Activated naive CD4-positive, alpha-beta T cell treated with anti-CD3 and anti-CD28 coated beads, Interleukin-2, amount 50 U/mL, for 16 hours (primary cell): ENCODE measurements at regions not wholly inside any gene's neighbourhood (a gene's known extent, or its start where the extent isn't known, plus 50 kb on each side); places are given as distances from the start of the nearest gene placed in this dataset.

ENCODE experiments used
- DNase-seq: peaks from one replicate; pipeline ENCODE4 v3.0.0-alpha.2; 2020

DNA sequence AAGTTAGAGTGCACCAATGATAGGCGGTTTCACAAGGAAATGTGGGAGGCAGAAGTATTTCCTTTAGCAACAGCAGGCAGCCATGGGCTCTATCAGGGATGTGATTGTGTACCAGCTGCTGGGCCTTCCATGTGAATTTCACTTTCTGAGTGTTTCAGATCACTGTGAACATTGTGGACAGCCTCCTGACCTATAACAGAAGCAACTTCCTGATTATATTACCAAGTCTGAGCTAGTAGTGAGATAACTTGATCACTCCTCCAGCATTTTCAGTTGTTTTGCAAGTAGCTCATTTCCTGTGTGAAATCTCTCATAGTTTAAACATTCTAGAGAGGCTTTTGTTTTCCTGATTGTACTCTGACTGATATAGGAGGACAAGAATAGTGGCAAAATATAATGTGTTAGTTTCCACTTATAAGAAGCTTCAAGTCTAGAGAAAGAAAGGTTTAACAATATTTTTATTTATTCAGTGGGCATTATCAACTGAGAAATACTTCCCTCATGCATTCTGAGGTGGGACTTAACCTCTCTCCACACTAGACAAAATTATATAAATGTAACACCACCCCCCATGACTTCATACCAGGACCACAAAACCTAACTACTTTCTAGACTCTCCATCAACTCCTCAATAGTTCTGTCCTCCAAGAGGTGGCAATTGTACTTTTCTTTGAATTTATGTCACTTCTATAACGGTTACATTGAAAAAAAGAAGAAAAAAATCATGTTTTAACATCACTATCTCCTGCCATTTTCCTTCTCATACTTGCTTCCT lies 184.2 kb upstream of the LUZP2 start:
- DNase-seq, result no peak

DNA sequence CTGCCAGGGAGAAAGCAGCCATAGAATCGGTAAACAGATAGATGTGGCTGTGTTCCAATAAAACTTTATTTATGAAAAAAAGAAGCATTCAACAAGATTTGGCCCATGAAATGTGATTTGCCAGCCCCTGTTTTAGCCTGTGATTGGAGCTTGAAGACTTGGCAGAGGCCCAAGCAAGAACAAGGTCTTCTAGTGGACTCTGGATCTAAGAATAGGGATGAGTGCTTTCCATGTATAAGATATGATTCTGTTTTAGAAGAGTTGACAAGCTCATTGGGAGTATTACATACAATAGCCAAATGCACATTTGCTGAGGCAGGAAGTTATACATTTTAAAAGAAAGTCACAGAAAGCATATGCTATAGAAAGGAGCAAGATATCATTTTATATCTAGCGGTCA lies 175.6 kb upstream of the LUZP2 start:
- no peak for DNase-seq

DNA sequence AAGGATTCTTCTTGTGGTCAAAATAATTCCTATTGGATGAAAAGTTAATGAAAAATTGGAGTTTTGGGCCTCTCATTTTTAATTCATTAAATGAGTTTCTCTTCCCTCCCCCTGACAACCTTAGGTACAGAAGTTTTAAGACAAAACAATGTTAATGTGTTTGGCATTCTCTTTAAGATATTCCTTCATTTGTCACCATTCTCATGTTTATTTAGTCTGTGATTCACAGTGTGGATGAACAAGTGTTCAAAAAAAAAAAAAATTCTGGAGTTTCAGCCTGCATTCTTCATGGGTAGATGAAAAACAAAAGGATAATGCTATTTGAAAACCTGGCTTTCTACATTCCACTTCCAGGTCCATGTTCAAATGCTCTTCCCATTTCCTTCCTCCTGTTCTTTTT lies 172.6 kb upstream of the LUZP2 start:
- no peak for DNase-seq

GRCh38 chr11:24344222-24344621 lies 152.6 kb upstream of the LUZP2 start:
- DNase-seq, result no peak

DNA sequence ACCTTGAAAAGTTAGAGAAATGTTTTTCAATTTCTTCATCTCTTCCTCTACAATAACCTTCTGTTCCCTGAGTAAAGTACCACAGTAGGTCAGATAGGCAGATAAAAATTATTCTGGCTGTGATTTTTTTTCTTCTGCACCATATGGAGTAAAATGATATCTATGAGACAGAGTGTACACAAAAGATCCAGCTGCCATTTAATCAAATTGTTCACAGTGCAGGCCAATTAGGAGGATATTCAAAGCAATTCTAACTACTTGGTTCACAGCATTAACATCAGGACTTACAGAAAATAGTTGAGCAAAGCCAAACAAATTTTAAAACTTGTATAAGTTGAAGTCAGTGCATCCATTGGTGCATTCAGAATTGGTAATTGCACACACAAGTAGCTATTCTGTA lies 147.9 kb upstream of the LUZP2 start:
- no peak for DNase-seq

- no peak for DNase-seq
Observed at GRCh38 chr11:24351179-24351578, 145.7 kb upstream of the LUZP2 start.

DNA sequence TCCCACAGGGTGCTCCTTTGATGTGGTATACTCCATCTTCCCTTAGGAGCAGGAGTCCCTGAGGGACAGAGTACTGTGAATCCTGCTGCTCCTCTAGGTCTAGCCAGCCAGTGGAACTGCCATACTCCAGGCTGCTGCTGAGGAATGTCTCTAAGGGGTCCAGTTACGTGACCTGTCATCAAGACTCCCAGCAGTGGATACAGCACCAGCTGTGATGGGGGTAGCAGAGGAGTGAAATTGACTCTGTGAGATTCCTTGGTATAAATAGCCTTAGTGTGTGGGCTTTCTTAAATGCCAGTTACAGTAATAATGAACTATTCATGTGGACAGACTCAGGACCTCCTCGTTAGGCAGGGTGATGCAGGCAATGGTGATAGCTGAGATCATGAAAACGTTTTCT lies 140.4 kb upstream of the LUZP2 start:
- DNase-seq, result no peak

- no peak for DNase-seq
Observed at GRCh38 chr11:24357620-24358410, 139.0 kb upstream of the LUZP2 start.

DNA sequence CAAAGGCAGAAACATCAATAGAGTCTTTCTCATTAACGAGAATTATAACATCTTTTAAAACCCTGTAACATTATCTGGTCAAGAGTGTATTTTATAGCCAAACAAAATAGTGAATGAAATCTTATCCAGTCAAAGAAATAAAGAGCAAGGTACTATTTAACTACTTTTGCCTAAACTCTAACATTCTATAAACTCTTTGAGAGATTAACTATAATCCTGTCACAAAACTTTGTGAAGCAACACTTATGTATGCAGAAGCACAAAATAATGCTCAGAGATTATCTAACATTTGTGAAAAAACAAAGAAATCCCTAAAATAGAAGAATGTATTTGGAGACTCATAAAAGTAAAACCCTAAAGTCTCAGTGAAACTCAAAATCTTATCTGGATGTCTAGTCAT lies 124.4 kb upstream of the LUZP2 start:
- no peak for DNase-seq

DNA sequence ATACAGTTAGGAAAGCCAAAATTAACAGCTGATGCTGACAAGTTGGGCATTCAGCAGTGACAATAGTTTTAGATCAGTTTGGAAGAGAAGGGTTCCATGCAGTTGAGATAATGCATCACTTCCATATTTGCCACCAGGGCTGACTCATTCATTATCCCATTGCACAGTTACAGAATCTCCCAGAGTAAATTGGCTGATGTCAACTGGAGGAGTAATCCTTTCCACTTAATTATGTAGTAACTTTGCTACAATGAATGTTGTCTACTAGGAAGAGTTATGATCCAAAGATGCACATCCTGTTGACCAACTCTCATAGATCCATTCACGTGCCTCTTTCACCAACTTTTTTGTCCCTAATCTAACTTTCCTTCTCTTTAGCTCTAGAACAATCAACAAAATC lies 123.3 kb upstream of the LUZP2 start:
- no peak for DNase-seq

DNA sequence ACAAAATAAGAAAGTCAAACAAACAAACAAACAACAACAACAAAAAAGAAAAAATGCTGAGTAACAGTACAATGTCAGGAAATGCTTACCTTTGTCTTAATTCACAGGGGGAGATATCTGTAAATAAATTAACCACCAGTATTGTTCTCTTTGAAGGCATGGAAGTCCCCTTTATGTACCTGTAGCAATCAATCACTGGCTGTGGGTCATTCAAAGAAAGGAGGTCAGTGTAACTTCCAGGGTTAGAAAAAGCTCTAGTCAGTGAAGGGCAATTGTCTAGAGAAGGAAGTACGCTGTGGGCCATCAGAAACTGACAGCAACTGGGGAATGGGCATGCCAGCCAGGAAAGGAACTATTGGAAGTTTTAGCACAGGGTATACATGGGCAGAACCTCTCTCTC lies 121.5 kb upstream of the LUZP2 start:
- no peak for DNase-seq

- DNase-seq, result no peak
Observed at GRCh38 chr11:24375931-24376330, 120.9 kb upstream of the LUZP2 start.

- no peak for DNase-seq
Observed at GRCh38 chr11:24383137-24383536, 113.7 kb upstream of the LUZP2 start.

DNA sequence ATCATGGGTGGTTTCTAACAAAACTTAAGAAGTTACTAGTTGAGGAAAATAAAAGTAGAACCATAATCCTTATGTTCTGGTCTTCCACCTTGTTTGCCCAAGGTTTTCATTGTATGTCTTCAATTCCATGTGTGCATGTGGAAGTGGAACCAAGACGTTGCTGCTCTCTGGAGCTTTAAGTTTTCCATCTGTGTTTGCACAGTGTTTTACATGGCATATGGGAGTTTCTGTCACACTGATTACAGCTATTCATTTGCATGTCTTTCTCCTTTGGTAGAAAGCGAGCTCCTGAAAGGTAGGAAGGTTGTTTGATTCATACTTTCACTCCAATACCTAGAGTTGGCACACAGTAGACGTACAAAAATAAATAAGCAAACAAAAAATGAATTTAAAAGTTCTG lies 112.6 kb upstream of the LUZP2 start:
- DNase-seq, result no peak

- no peak for DNase-seq
Observed at GRCh38 chr11:24386546-24387397, 110.1 kb upstream of the LUZP2 start.

DNA sequence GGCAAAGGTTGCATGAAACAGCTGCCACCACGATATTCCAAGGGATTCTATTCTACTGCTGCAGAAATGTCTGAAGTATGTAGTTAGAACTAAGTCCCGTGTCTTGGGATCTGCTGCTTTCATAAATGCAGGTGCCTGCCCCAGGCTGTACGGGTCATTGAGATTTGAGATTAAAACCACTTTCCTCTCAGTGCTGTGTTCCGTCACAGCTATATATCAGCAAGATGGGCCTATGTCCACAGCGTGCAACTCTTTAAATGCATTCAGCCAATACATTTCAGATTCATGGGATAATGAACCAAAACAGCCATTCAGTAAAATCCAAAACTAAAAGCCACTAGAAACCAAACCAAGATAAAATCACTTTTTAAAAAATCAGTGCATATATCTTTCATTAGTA lies 107.3 kb upstream of the LUZP2 start:
- DNase-seq, result no peak

DNA sequence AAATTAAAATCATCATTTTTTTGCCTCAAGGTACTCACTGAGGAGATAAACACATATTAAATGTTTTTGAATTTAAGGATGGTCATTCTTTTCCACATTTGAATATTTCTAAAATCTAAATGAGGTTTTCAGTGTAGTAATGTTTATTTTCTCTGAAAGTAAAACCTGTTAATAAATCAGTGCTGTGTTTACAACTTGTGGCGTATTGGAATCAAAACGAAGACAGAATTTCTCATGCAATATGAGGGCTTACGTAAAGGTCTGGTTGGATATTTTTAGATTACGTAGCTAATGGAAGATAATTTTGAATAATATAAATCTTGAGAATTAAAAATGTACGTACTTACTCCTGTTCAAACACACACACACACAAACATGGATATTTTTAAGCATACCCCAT lies 106.8 kb upstream of the LUZP2 start:
- no peak for DNase-seq

DNA sequence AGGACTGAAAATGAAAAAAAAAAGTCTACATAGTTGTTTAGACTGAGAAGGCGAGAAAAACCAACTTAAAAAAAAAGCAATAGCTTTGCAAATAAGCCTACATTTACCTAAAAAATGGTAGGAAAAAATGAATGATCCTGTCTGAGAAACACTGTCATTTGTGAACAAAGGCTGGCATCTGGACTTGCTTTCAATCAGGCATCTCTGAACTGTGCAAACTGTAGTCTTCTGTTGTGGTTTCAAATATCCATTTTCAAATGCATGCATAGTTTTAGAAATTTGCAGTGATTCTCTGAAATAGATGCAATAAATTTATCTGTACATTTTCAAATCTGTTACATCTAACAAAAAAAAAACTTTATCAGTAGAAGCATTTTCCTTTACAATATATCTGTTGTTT lies 106.1 kb upstream of the LUZP2 start:
- no peak for DNase-seq

DNA sequence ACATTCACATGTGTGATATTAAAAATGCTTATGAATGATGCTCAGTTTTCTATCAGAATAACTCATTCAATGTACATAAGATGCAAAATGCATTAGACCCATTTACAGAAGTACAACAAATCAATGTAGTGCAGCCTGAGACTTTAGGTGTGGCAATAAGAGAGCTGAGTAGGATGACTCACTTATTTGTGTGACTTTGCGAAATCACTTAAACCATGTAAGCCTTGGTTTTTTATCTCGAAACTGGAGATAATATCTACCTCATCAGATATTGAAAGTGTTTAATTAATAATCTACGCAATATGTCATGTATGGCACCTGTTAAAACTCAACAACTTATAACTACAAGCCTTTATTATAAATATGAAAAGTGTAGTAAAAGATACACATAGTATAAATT lies 105.7 kb upstream of the LUZP2 start:
- DNase-seq, result no peak

DNA sequence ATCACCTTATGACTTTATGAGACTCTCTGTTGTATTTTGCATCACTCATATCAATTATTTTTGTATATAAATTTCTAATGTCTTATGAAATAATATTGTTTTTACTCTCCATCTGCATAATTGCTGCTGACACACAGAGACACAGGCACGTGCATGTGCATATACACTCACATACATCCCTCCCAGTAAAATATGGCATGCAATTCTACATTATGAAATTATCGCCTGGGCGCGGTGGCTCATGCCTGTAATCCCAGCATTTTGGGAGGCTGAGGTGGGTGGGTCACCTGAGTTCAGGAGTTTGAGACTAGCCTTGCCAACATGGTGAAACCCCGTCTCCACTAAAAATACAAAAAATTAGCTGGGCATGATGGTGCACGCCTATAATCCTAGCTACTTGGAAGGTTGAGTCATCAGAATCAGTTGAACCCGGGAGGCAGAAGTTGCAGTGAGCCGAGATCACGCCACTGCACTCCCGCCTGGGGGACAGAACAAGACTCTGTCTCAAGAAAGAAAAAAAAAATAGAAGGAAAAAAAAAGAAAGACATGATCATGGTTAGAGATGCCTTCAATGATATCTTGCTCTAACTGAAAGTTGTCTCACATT lies 96.7 kb upstream of the LUZP2 start:
- DNase-seq, result no peak

GRCh38 chr11:24406389-24406788 lies 90.5 kb upstream of the LUZP2 start:
- no peak for DNase-seq

GRCh38 chr11:24406980-24407379 lies 89.9 kb upstream of the LUZP2 start:
- no peak for DNase-seq

DNA sequence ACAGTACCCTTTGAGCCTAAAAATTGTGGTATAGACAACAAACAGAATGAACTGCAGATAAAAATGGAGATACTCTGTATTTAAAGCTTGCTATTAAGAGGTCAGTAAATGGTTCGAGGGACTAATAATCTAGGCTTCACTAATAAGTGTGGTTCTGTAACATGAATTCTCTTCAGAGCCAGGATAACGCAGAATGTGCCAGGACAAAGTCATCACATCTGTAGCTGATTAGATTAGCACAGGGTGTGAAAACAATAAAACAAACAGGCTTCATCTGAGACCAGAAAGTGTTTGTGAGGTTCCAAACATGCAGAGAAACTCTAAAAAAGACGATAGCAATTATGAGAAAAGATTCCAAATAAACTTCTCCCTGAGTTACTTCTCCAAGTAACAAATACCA lies 89.1 kb upstream of the LUZP2 start:
- no peak for DNase-seq
